ENCODE measurements at regions not wholly inside any gene's neighbourhood (a gene's known extent, or its start where the extent isn't known, plus 50 kb on each side); places are given as distances from the start of the nearest gene placed in this dataset.

DNA sequence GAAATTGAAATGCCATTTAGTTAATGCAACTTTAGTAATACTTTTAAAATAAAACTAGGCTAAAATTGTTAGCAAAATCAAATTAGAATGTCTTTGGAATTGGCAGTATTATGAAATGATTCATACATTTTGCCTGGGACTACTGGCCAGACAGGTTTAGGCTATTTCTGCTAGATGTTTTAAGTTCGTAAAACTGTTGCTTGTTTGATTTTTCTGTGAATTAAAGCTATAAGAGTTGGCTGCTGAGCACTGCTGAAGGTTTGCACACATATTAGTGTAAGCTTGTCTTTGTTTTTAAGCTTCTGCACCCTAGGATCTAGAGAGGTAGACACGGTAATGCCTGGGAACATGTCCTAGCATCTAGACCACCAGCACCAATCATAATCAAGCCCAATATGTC is 1094.6 kb upstream of the ADGRL4 start:
- TF ChIP-seq CTCF (IDR thresholded peaks at IDR 0.05; ENCODE audit: insufficient read depth, low read length) (no peak), REST (IDR thresholded peaks at IDR 0.05; ENCODE audit: insufficient replicate concordance, low read depth) (no peak), GABPA (IDR thresholded peaks at IDR 0.05; ENCODE audit: low read depth) (no peak), POLR2AphosphoS5 (IDR thresholded peaks at IDR 0.05; ENCODE audit: low read depth) (no peak)
